ENCODE measurements at regions not wholly inside any gene's neighbourhood (a gene's known extent, or its start where the extent isn't known, plus 50 kb on each side); places are given as distances from the start of the nearest gene placed in this dataset.

DNA sequence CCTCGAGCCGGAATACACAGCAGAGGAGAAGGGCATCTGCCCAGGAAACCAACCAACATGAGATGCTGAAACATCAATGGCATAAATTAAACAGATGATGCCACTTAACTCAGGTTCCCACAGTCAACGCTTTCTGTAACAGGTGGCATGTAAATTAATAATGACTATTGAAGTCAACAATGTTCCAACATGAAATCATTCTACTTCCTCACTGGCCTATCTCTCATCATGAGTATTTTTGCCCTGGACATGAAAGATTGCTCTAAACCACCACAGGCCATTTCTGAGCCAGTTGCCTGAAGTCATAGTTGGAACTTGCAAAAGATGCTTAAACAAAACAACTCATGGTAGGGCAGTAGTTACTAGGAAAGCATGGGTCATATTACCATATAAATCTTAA, 397.9 kb upstream of the JARID2 start:
- Histone ChIP-seq H3K79me2 (ENCODE audit: insufficient read depth) (no peaks in the 10 kb centered on the region), H3K4me1 (ENCODE audit: insufficient read depth) (peaks cover 10% of the 10 kb centered on the region; the same call in 1 of the 2 replicates), H3K27me3 (replicated peaks; ENCODE audit: insufficient read depth) (no peaks in the 10 kb centered on the region), H3K27ac (no peak overlapping the region), H3K9me2 (ENCODE audit: insufficient read depth) (no peaks in the 10 kb centered on the region), H3F3A (ENCODE audit: insufficient read depth) (peaks cover 12% of the 10 kb centered on the region), H3K9me3 (ENCODE audit: low read depth) (no peaks in the 10 kb centered on the region), H3K4me3 (no peak overlapping the region), H3K9ac (no peak overlapping the region), H4K20me1 (ENCODE audit: insufficient read depth) (no peaks in the 10 kb centered on the region), H2AFZ (no peak overlapping the region), H3K4me2 (ENCODE audit: unreplicated experiment) (no peak overlapping the region), H3K36me3 (ENCODE audit: low read depth) (no peaks in the 10 kb centered on the region)
- DNase-seq = peak; percentile 55
- TF ChIP-seq EZH2 (IDR thresholded peaks at IDR 0.05; ENCODE audit: insufficient read depth, poor library complexity, severe bottlenecking) (no peak), EZH2phosphoT487 (IDR thresholded peaks at IDR 0.05; ENCODE audit: insufficient read depth, low read depth) (no peak)
- in situ Hi-C loops (cut with MboI) = no loop called here
- 73 to 83% methylated on average over 3 of the region's 3 CpGs for WGBS, 2 experiments (ENCODE audit: low coverage in 1 of 2, low lambda C conversion rate in 2 of 2, missing lambda C conversion rate in 2 of 2)

DNA sequence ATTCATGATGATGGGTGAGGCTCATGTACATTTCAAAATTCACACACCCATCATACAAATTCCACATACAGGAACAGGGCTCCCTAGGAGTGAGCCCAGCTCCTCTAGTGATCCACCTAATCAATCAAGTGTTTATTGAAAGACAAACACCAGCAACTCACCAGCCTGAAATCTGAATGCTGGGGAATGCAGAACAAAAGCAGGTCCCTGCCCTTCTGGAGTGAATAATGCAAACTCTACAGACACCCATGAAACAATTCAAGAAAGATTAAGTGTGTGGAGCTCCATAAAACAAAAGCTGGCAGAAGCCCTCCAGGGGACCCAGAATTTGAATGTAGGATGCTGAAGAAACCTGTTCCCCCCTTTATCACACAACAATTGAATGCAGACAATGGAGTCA, 396.7 kb upstream of the JARID2 start:
- no peaks in the 10 kb centered on the region for H4K20me1 ChIP-seq (ENCODE audit: insufficient read depth)
- no peaks in the 10 kb centered on the region for H3K27me3 ChIP-seq (replicated peaks; ENCODE audit: insufficient read depth)
- H3K9ac ChIP-seq = no peak overlapping the region
- H3K4me3 ChIP-seq = no peak overlapping the region
- no peak overlapping the region for H3K27ac ChIP-seq
- H2AFZ ChIP-seq = no peak overlapping the region
- H3K36me3 ChIP-seq (ENCODE audit: low read depth) = no peaks in the 10 kb centered on the region
- peaks cover 8% of the 10 kb centered on the region; the same call in 1 of the 2 replicates for H3K4me1 ChIP-seq (ENCODE audit: insufficient read depth)
- H3K9me2 ChIP-seq (ENCODE audit: insufficient read depth) = no peaks in the 10 kb centered on the region
- H3K9me3 ChIP-seq (ENCODE audit: low read depth) = no peaks in the 10 kb centered on the region
- no peak for TF ChIP-seq EZH2 (IDR thresholded peaks at IDR 0.05; ENCODE audit: insufficient read depth, poor library complexity, severe bottlenecking)
- no peak for TF ChIP-seq EZH2phosphoT487 (IDR thresholded peaks at IDR 0.05; ENCODE audit: insufficient read depth, low read depth)
- peaks cover 7% of the 10 kb centered on the region; the same call in 1 of the 2 replicates for H3F3A ChIP-seq (ENCODE audit: insufficient read depth)
- in situ Hi-C loops (cut with MboI) = no loop called here
- no peak for DNase-seq
- no peak overlapping the region for H3K4me2 ChIP-seq (ENCODE audit: unreplicated experiment)
- no peaks in the 10 kb centered on the region for H3K79me2 ChIP-seq (ENCODE audit: insufficient read depth)

DNA sequence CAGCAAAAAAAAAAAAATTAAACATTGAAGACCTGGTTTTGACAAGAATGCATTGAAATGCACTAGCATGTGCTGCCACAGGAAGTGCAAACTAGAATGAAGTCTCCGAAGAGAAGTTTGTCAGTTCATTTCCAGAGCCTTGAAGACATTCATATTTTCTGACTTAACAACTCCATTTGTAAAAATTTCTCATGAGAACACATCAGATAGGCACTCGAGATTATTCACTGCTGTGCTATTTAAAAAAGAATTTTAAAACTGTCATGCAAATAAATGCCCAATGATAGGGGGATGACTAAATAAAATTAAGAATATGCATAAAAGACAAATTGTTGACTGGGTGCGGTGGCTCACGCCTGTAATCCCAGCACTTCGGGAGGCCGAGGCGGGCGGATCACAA, 394.6 kb upstream of the JARID2 start:
- Histone ChIP-seq H3K9ac (no peak overlapping the region), H3K9me3 (ENCODE audit: low read depth) (no peaks in the 10 kb centered on the region), H3K4me3 (no peak overlapping the region), H3K4me1 (ENCODE audit: insufficient read depth) (peaks cover 14% of the 10 kb centered on the region; the same call in 1 of the 2 replicates), H3K27ac (peak overlapping the region; percentile 18), H3K36me3 (ENCODE audit: low read depth) (no peaks in the 10 kb centered on the region), H3K4me2 (ENCODE audit: unreplicated experiment) (no peak overlapping the region), H2AFZ (0 out of 2 replicates have a peak overlapping the region, but pooled peaks have one; percentile 3), H3K79me2 (ENCODE audit: insufficient read depth) (no peaks in the 10 kb centered on the region), H3K9me2 (ENCODE audit: insufficient read depth) (no peaks in the 10 kb centered on the region), H4K20me1 (ENCODE audit: insufficient read depth) (no peaks in the 10 kb centered on the region), H3F3A (ENCODE audit: insufficient read depth) (peaks cover 7% of the 10 kb centered on the region; the same call in 1 of the 2 replicates), H3K27me3 (replicated peaks; ENCODE audit: insufficient read depth) (no peaks in the 10 kb centered on the region)
- in situ Hi-C loops (cut with MboI) = no loop called here
- peak; percentile 61 for DNase-seq
- TF ChIP-seq EZH2 (IDR thresholded peaks at IDR 0.05; ENCODE audit: insufficient read depth, poor library complexity, severe bottlenecking) (no peak), EZH2phosphoT487 (IDR thresholded peaks at IDR 0.05; ENCODE audit: insufficient read depth, low read depth) (no peak)
- WGBS, 2 experiments (ENCODE audit: low coverage in 1 of 2, low lambda C conversion rate in 2 of 2, missing lambda C conversion rate in 2 of 2) = 69 to 73% methylated on average over 8 of the region's 8 CpGs

DNA sequence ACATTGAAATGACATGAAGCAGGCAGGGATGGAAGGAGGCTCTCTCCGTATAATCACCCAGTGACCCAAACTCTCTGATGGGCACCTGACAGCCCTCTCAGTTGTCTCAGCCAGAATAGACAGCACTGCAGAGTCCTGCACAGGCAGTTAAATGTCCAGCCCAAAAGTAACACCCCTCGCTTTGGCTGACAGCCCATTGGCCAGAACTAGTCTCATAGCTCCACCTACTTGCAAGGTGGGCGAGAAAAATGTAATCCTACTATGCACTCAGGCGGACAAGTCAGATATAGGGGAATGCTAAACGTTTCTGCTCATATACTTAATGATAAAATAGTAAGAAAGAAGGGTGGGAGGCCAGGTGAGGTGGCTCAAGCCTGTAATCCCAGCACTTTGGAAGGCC, 393.5 kb upstream of the JARID2 start:
- Histone ChIP-seq H3K9ac (no peak overlapping the region), H4K20me1 (ENCODE audit: insufficient read depth) (no peaks in the 10 kb centered on the region), H2AFZ (no peak overlapping the region), H3K9me3 (ENCODE audit: low read depth) (no peaks in the 10 kb centered on the region), H3K79me2 (ENCODE audit: insufficient read depth) (no peaks in the 10 kb centered on the region), H3K9me2 (ENCODE audit: insufficient read depth) (no peaks in the 10 kb centered on the region), H3F3A (ENCODE audit: insufficient read depth) (peaks cover 7% of the 10 kb centered on the region; the same call in 1 of the 2 replicates), H3K27ac (no peak overlapping the region), H3K4me3 (no peak overlapping the region), H3K27me3 (replicated peaks; ENCODE audit: insufficient read depth) (no peaks in the 10 kb centered on the region), H3K36me3 (ENCODE audit: low read depth) (no peaks in the 10 kb centered on the region), H3K4me2 (ENCODE audit: unreplicated experiment) (no peak overlapping the region), H3K4me1 (ENCODE audit: insufficient read depth) (peaks cover 14% of the 10 kb centered on the region; the same call in 1 of the 2 replicates)
- no peak for DNase-seq
- 85 to 87% methylated on average over 5 of the region's 5 CpGs for WGBS, 2 experiments (ENCODE audit: low coverage in 1 of 2, low lambda C conversion rate in 2 of 2, missing lambda C conversion rate in 2 of 2)
- in situ Hi-C loops (cut with MboI) = no loop called here
- no peak for TF ChIP-seq EZH2 (IDR thresholded peaks at IDR 0.05; ENCODE audit: insufficient read depth, poor library complexity, severe bottlenecking)
- TF ChIP-seq EZH2phosphoT487 (IDR thresholded peaks at IDR 0.05; ENCODE audit: insufficient read depth, low read depth) = no peak

DNA sequence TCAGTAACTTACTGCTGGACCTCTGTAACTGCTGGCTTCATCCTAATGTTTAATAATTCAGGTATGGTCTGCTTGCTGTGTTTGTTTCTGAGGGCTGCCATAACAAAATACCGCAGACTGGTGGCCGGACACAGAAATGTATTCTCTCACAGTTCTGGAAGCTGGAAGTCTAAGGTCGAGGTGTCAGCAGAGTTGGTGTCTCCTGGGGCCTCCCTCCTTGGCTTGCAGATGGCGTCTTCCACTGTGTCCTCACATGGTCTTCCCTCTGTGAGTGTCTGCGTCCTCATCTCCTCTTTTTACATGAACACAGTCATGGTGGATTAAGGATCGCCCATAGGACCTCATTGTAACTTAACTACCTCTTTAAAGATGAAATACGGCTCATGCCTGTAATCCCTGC, 389.7 kb upstream of the JARID2 start:
- H4K20me1 ChIP-seq (ENCODE audit: insufficient read depth) = no peaks in the 10 kb centered on the region
- no peaks in the 10 kb centered on the region for H3K9me3 ChIP-seq (ENCODE audit: low read depth)
- peaks cover 2% of the 10 kb centered on the region; the same call in 1 of the 2 replicates for H3F3A ChIP-seq (ENCODE audit: insufficient read depth)
- in situ Hi-C loops (cut with MboI) = no loop called here
- no peak overlapping the region for H3K4me2 ChIP-seq (ENCODE audit: unreplicated experiment)
- no peaks in the 10 kb centered on the region for H3K27me3 ChIP-seq (replicated peaks; ENCODE audit: insufficient read depth)
- no peaks in the 10 kb centered on the region for H3K9me2 ChIP-seq (ENCODE audit: insufficient read depth)
- no peaks in the 10 kb centered on the region for H3K36me3 ChIP-seq (ENCODE audit: low read depth)
- peaks cover 9% of the 10 kb centered on the region; the same call in 1 of the 2 replicates for H3K4me1 ChIP-seq (ENCODE audit: insufficient read depth)
- H2AFZ ChIP-seq = no peak overlapping the region
- 97% methylated on average over 7 of the region's 7 CpGs for WGBS, 2 experiments (ENCODE audit: low coverage in 1 of 2, low lambda C conversion rate in 2 of 2, missing lambda C conversion rate in 2 of 2)
- DNase-seq = no peak
- H3K79me2 ChIP-seq (ENCODE audit: insufficient read depth) = no peaks in the 10 kb centered on the region
- no peak overlapping the region for H3K9ac ChIP-seq
- TF ChIP-seq EZH2phosphoT487 (IDR thresholded peaks at IDR 0.05; ENCODE audit: insufficient read depth, low read depth) = no peak
- TF ChIP-seq EZH2 (IDR thresholded peaks at IDR 0.05; ENCODE audit: insufficient read depth, poor library complexity, severe bottlenecking) = no peak
- no peak overlapping the region for H3K27ac ChIP-seq
- no peak overlapping the region for H3K4me3 ChIP-seq

Measured in GM23248 (cell line).